Lower lobe of right lung (tissue), 2 donors: ENCODE measurements at regions not wholly inside any gene's neighbourhood (a gene's known extent, or its start where the extent isn't known, plus 50 kb on each side); places are given as distances from the start of the nearest gene placed in this dataset.
"Not testable (repeated sequence)": the region's sequence is repeated elsewhere in the genome, so short reads cannot be mapped to it uniquely, and the experiment has no call there.

Source experiments
- ATAC-seq, 2 donors: fragments of 200-7000 bp; cut with Tn5 transposase; one replicate each; pipeline ENCODE4 v1.9.1; 2020 to 2022; ENCODE audit warnings: mild to moderate bottlenecking in 2 of 2, moderate library complexity in 2 of 2
- DNase-seq: peaks from one replicate; pipeline ENCODE4 v3.0.0-alpha.2; 2020
- H3K27ac ChIP-seq: fragments of 200-600 bp; one replicate; pipeline ENCODE4 v1.8.0; 2022
- H3K27me3 ChIP-seq: fragments of 200-600 bp; one replicate; pipeline ENCODE4 v1.8.0; 2022; ENCODE audit warnings: low read depth
- H3K36me3 ChIP-seq: fragments of 200-600 bp; one replicate; pipeline ENCODE4 v1.8.0; 2022; ENCODE audit warnings: mild to moderate bottlenecking
- H3K4me1 ChIP-seq: fragments of 200-600 bp; one replicate; pipeline ENCODE4 v1.8.0; 2022
- H3K4me3 ChIP-seq: fragments of 200-600 bp; one replicate; pipeline ENCODE4 v1.8.0; 2022; ENCODE audit warnings: mild to moderate bottlenecking
- H3K9me3 ChIP-seq: fragments of 200-600 bp; one replicate; pipeline ENCODE4 v1.8.0; 2022
- intact Hi-C: fragments of 100-400 bp; cut with DNase I; formaldehyde crosslinking; loops from one replicate; pipeline ENCODE4 v1.11.0; 2022
- TF ChIP-seq, protein P1 (sequence below): fragments of 200-600 bp; IDR thresholded peaks from one replicate; pipeline ENCODE4 v1.8.0; 2022; ENCODE audit warnings: antibody characterized with exemption, mild to moderate bottlenecking
- donor health status: DM: no; HTN: yes; CAD: no; lungs with severe emphysema.

DNA sequence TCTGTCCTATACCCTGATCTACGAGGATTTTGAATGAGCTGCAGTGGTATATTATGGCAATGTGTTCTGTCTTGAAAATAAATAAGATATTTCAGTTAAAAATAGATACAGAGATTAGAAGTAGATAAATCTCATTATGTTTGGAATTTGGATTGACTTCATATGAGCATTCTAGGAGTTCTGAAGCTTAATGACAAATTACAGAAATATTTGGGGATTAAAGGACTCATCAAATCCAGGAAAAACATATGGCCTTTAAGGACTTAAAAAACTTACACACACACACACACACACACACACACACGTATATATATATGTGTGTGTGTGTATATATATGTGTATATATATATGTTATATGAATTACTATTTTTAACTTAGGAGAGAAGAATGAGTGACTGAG lies 446.9 kb upstream of the CD180 start:
- no peaks in the 10 kb centered on the region for H3K9me3 ChIP-seq
- no peak for ATAC-seq

DNA sequence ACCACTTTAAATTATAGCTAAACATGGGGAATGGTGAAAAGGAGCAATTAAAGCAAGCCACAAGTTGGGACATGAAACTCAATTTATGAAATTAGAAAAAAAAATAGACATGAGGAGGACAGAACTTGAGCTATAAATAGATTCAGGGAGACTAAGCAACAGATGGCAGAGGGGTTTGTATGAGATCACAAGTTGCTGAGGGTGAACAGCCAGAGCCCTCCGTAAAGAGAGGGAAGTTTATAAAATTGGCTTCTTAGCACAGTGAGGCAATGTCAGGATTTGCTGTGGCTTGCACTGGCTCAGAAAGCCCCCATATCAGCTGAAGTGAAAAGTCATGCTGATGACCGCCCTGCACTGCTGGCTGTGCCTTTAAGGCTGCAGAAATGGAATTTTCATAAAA lies 443.4 kb upstream of the CD180 start:
- H3K27me3 ChIP-seq: no peaks in the 10 kb centered on the region
- H3K4me1 ChIP-seq: no peaks in the 10 kb centered on the region
- intact Hi-C loops: no loop called here
- TF ChIP-seq, protein P1, sequence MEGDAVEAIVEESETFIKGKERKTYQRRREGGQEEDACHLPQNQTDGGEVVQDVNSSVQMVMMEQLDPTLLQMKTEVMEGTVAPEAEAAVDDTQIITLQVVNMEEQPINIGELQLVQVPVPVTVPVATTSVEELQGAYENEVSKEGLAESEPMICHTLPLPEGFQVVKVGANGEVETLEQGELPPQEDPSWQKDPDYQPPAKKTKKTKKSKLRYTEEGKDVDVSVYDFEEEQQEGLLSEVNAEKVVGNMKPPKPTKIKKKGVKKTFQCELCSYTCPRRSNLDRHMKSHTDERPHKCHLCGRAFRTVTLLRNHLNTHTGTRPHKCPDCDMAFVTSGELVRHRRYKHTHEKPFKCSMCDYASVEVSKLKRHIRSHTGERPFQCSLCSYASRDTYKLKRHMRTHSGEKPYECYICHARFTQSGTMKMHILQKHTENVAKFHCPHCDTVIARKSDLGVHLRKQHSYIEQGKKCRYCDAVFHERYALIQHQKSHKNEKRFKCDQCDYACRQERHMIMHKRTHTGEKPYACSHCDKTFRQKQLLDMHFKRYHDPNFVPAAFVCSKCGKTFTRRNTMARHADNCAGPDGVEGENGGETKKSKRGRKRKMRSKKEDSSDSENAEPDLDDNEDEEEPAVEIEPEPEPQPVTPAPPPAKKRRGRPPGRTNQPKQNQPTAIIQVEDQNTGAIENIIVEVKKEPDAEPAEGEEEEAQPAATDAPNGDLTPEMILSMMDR: no peak
- H3K27ac ChIP-seq: no peak overlapping the region
- H3K4me3 ChIP-seq: no peak overlapping the region
- ATAC-seq: no peak
- no peak for DNase-seq
- H3K9me3 ChIP-seq: no peaks in the 10 kb centered on the region
- H3K36me3 ChIP-seq: no peaks in the 10 kb centered on the region

More for the DNA sequence above, 446.9 kb upstream of the CD180 start:
- TF ChIP-seq, protein P1: no peak
- Histone ChIP-seq H3K4me3 (no peak overlapping the region), H3K4me1 (peaks cover 9% of the 10 kb centered on the region), H3K27me3 (no peaks in the 10 kb centered on the region), H3K36me3 (no peaks in the 10 kb centered on the region), H3K27ac (no peak overlapping the region)
- no peak for DNase-seq
- intact Hi-C loops: no loop called here

DNA sequence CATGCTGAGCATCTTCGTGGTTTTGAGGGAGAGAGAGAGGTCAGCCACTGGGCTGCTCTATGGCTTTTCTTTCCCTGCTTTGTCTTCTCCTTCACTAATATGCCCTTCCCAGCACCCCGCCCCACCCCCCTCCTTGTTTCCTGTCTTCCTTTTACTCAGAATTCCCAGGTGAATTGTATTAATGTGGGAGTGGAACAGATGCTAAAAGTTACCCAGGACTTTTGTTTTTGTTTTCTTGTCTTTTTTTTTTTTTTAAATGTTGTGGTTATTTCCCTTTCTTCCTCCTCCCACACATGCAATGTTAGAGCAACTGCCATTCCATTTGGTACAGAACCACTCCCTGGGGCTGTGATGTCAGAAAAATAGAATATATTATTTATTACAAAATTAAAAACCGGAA lies 442.7 kb upstream of the CD180 start:
- ATAC-seq (no peak), DNase-seq (no peak)
- Histone ChIP-seq H3K9me3 (no peaks in the 10 kb centered on the region), H3K4me3 (no peak overlapping the region), H3K27ac (no peak overlapping the region), H3K27me3 (no peaks in the 10 kb centered on the region), H3K4me1 (no peaks in the 10 kb centered on the region), H3K36me3 (no peaks in the 10 kb centered on the region)
- TF ChIP-seq, protein P1: no peak
- intact Hi-C loops: no loop called here

DNA sequence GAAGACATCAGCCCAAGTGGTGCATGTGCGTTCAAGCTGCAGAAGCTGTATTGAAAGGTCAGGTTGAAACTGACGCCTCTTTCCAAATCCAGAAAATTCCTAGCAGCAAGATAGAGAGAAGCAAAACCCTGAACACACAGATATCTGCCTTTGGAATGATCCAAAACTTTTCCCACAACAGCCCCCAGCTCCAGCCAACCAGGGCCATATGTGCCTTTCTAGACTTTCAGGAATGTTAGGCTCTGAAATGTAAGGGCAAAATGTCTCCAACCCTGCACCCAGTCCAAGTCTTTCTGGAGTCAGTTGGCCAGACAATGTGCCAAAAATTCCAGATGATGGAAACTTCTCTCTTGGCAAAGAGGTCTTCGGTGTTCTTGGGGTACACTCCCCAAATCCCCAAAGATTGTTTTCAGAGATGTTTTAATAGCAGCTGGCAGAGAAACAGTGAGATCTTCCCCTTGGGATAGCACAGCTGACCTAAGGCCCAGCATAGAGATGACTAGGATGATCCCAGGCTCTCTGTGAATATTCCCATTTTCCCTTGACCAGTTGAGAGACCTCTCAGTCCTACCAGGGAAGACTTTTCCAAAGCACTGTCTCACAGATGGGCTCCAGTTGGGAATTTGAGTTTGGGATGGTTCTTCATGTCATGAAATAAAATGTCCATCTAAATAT lies 440.4 kb upstream of the CD180 start:
- Histone ChIP-seq H3K4me1 (no peaks in the 10 kb centered on the region), H3K27me3 (no peaks in the 10 kb centered on the region), H3K9me3 (no peaks in the 10 kb centered on the region), H3K27ac (no peak overlapping the region), H3K36me3 (no peaks in the 10 kb centered on the region), H3K4me3 (no peak overlapping the region)
- ATAC-seq (no peak), DNase-seq (no peak)
- intact Hi-C loops: no loop called here
- TF ChIP-seq, protein P1: no peak

DNA sequence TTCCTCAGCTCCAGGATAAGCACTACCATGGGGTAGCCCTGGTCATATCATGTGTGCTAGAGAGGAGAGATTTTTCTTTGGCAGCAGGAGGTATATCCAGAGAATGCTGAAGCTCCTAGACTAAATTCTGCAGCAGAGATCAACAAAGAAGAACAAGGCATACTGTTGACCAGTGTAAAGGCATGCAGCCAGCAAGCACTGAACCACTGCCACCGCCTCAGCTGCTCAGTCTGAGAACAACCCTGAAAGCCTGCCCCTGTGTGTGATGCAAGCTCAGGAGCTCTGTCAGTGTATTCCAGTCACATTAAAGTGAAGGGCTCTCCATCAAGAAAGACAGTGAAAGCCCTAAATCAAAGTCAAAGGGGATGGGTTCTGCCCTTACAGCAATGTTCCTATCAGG lies 439.5 kb upstream of the CD180 start:
- ATAC-seq: peak; percentile 51 to 61
- no peaks in the 10 kb centered on the region for H3K36me3 ChIP-seq
- no peaks in the 10 kb centered on the region for H3K9me3 ChIP-seq
- intact Hi-C loops: no loop called here
- H3K4me1 ChIP-seq: no peaks in the 10 kb centered on the region
- no peaks in the 10 kb centered on the region for H3K27me3 ChIP-seq
- TF ChIP-seq, protein P1: no peak
- no peak overlapping the region for H3K27ac ChIP-seq
- H3K4me3 ChIP-seq: no peak overlapping the region
- DNase-seq: peak; percentile 47

DNA sequence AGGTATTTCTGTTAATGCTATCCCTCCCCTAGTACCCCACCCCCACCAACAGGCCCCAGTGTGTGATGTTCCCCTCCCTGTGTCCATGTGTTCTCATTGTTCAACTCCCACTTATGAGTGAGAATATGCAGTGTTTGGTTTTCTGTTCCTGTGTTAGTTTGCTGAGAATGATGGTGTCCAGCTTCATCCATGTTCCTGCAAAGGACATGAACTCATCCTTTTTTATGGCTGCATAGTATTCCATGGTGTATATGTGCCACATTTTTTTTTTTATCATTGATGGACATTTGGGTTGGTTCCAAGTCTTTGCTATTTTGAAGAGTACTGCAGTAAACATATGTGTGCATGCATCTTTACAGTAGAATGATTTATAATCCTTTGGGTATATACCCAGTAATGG lies 430.5 kb upstream of the CD180 start:
- DNase-seq, intact Hi-C loops, H3K9me3 ChIP-seq, H3K36me3 ChIP-seq, H3K4me1 ChIP-seq, ATAC-seq, H3K27me3 ChIP-seq, H3K4me3 ChIP-seq, H3K27ac ChIP-seq: not testable (repeated sequence)
